GM19240 (cell line): ENCODE measurements at regions not wholly inside any gene's neighbourhood (a gene's known extent, or its start where the extent isn't known, plus 50 kb on each side); places are given as distances from the start of the nearest gene placed in this dataset.
"Not testable (repeated sequence)": the region's sequence is repeated elsewhere in the genome, so short reads cannot be mapped to it uniquely, and the experiment has no call there.

Experiments used
- DNase-seq: peaks from one replicate; pipeline ENCODE4 v3.0.0; 2011; ENCODE audit warnings: low spot score; ENCODE audit not compliant: insufficient read length

- DNase-seq, result no peak
Observed at GRCh38 chr11:70587075-70587389, 188.7 kb downstream of the CTTN start.

- DNase-seq, result no peak
Observed at GRCh38 chr11:70590356-70590991, 192.1 kb downstream of the CTTN start.

DNA sequence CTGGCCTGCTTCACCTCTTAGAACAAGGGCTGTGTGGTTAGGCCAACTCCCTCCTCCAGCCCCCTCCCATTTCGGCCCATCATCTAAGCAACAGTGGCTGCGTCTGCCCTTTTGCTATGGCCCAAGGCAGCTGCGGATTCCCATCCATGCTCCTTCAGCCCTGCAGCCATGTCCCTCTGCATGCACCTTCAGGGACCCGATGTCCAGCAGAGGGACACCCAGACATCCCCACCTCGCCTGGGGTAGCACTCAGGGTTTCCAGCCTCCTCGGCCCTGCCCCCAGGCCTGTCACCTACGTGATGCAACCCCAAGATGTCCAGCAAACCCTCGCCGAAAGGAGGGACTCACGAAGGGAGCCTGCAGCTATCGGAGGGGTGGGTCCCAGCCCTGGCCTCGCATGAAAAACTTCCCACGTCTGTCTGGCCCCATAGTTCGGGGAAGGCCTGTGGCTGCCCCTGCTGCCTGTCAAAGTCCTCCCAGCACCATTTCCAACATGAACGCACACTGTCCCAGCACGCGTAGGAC, 194.4 kb downstream of the CTTN start:
- DNase-seq, result no peak

- no peak for DNase-seq
Observed at GRCh38 chr11:70593446-70593983, 195.2 kb downstream of the CTTN start.

GRCh38 chr11:70594031-70594430, 195.7 kb downstream of the CTTN start:
- no peak for DNase-seq

DNA sequence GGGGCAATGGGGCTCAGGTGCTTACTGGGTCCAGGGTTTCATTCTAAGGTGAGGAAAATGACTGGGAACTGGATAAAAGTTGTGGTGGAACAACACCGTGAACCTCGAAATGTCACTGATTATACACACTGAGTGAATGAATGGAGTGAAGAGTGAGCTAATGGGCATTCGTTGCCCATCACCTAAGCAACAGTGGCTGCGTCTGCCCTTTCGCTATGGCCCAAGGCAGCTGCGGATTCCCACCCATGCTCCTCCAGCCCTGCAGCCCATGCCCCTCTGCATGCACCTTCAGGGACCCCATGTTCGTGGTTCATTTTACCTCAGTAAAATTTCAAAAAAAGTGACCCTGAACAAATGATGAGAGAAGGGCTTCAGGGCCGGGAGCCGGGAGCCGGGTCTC, 196.3 kb downstream of the CTTN start:
- no peak for DNase-seq

- no peak for DNase-seq
Observed at GRCh38 chr11:70595016-70595415, 196.7 kb downstream of the CTTN start.

DNA sequence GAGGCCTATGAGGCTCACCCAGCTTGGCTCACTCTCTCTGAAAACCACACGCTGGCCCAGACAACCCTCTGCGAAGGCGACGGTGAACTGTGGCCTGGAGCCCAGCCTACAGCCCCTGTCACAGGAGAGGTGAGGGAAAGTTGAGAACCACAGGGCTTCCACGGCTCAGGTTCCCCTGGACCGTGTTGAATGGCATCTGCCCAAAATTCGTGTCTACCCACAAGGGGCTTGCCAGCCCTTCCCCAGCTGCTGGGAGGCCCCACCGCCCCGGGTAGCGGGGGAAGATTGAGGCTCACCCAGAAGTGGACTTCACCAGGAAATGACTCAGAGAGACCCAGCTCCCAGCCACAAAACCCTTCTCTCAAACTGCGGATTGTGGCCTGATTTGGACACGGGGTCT, 197.1 kb downstream of the CTTN start:
- DNase-seq, result no peak

GRCh38 chr11:70596091-70596490, 197.8 kb downstream of the CTTN start:
- DNase-seq, result no peak

- DNase-seq, result no peak
Observed at GRCh38 chr11:70597006-70597555, 198.8 kb downstream of the CTTN start.

DNA sequence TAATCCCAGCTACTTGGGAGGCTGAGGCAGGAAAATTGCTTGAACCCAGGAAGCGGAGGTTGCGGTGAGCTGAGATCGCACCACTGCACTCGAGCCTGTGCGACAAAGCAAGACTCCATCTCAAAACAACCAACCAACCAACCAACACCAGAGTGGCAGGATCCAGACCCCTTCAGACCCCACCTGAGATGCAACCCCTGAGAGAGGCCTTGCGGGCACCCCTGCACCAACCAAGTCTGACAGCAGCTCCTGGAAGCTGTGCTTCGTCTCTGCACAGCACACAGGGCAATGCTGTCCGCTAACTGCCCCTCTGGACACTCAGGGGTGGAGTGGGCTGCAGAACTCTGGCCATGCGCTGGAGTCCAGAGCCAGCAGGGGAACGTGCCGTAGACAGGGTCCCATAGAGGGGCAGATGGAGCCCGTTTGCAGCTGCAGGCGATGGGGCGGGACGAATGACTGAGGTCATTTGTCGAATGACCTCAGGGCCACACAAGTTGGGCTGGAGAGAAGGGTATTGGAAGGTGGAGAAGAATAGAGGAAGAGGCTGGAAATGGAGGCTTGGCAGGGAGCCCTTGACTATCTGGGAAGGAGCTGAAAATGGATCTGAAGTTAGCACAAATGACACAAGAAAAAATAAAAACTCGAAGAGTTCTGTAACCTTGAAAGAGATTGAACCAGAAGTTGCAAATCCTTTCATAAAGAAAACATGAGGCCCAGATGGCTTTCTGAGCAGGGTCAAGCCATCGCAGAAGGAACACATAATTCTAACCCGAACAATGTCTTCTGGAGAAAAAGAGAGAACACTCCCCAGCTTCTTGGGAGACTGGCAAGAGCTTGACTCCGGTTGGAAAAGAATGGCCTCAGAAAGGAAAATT, 199.7 kb downstream of the CTTN start:
- no peak for DNase-seq

GRCh38 chr11:70600911-70601415, 202.6 kb downstream of the CTTN start:
- DNase-seq, result not testable (repeated sequence)

- no peak for DNase-seq
Observed at GRCh38 chr11:70601861-70602538, 203.7 kb downstream of the CTTN start.

- no peak for DNase-seq
Observed at GRCh38 chr11:70603114-70603755, 204.9 kb downstream of the CTTN start.

- no peak for DNase-seq
Observed at GRCh38 chr11:70603756-70604211, 205.5 kb downstream of the CTTN start.

DNA sequence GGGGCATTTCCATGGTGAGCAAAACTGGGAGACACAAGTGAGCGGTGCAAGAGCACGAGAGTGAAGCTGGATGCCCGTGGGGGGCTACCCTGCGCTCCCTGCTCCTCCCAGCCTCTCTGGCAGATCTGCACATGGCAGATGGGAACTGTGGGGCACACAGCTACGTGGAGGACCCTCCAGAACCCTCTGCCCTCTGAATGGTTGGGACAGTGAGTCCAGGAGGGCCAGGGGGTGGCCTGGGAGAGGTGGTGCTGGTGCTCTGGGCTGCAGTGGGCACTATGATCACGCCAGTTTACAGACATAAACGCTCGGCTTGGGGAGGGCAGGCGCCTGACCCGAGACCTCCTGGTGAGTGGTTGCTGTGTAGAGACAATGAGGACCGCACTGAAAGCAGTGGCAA, 205.9 kb downstream of the CTTN start:
- DNase-seq, result no peak

DNA sequence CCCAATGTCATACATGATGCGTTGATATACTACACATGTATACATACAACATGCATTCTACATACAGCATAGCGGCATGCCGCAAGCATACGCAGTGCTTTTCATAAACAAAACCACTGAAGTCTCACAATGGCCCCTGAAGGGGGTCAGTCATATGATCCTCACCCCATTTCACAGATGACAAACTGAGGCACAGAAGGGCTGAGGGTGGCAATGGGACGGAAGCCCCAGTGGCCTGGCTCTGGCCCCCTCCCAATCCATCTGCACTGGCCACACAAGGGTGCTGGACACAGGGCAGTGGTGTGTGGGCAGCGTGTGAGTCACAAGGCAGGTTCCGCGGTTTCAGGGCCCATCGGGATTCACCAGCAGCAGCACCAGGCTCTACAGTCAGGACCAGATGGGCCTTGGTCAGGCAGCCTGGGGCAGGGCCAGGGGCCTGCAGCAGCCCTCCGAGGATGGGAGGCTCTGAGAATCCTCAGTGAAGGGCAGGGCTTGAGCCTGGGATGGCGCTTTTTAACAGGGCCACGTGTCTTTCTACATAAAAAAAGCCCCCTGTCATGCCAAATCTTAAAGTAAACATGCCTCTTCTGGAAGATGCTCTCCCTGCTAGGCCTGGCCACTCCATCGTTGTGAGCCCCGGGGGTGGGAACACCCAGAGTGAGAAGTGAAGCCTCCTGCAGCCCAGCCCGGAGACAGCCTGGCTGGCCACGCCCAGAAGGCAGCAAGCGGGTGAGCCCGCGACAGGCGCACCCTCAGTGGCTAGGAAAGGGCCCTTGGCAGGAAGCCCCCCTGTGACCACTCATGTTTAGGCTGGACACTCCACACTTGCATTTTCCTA, 206.5 kb downstream of the CTTN start:
- no peak for DNase-seq

DNA sequence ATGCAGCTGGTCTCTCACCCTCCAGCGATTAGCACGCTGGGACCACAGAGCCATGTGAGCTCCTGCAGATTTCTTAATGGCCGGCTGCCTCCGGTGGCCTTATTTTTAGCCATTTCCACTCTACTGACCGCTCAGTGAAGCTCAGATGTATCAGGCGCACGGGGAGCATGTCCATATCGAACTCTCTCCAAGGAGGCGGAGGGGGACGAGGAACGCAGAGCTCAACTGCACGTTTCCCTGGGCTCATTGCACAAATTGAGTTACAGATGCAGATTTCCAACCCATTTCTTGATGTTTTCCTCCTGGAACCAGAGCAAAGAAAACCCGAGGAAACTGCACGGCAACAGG, 207.1 kb downstream of the CTTN start:
- DNase-seq, result no peak

- no peak for DNase-seq
Observed at GRCh38 chr11:70605846-70606245, 207.5 kb downstream of the CTTN start.
